Nephron progenitor cell (in vitro differentiated cells): ENCODE measurements at regions not wholly inside any gene's neighbourhood (a gene's known extent, or its start where the extent isn't known, plus 50 kb on each side); places are given as distances from the start of the nearest gene placed in this dataset.
A peak's percentile ranks its signal among the peaks of the same experiment; 100 is the strongest.

Experiments used
- DNase-seq: peaks from one replicate; pipeline ENCODE4 v3.0.0; 2021
- H3K27ac Mint-ChIP-seq: 2 replicates; pipeline ENCODE4 v1.8.0; 2021; ENCODE audit warnings: mild to moderate bottlenecking, moderate library complexity, mixed read lengths
- H3K27me3 Mint-ChIP-seq: 2 replicates; pipeline ENCODE4 v1.8.0; 2021; ENCODE audit warnings: mild to moderate bottlenecking, low read depth, mixed read lengths; ENCODE audit not compliant: poor library complexity
- H3K36me3 Mint-ChIP-seq: 2 replicates; pipeline ENCODE4 v1.8.0; 2021; ENCODE audit warnings: low read depth, mixed read lengths
- H3K4me1 Mint-ChIP-seq: 2 replicates; pipeline ENCODE4 v1.8.0; 2021; ENCODE audit warnings: mixed read lengths
- H3K4me3 Mint-ChIP-seq: 2 replicates; pipeline ENCODE4 v1.8.0; 2021; ENCODE audit warnings: mild to moderate bottlenecking, moderate library complexity, mixed read lengths
- H3K9me3 Mint-ChIP-seq: 2 replicates; pipeline ENCODE4 v1.8.0; 2021; ENCODE audit warnings: mild to moderate bottlenecking, moderate library complexity, mixed read lengths
- CTCF ChIP-seq: fragments of 200-600 bp; sonication (generic); IDR thresholded peaks from 2 replicates; pipeline ENCODE4 v1.5.0; 2021; ENCODE audit warnings: antibody characterized with exemption

DNA sequence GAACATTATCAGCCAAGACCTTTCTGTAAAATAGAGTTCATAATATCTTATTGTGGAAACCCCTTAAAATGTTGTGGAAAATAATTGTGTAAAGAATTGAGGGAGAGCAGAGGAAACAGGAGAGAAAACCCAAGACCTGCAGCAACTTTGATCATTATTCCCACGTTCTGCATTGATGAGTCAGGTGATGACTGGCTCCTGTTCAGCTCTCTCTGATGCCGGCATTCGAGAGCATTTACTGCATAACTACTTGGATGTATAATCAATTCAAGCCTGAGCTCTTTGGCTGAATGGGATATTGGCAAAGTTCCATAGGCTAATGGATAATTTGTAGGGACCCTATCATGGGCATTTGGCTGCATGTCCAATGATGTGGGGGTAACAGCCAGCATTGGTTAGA is 176.3 kb upstream of the ARID2 start:
- H3K9me3 Mint-ChIP-seq = no peaks in the 10 kb centered on the region
- peaks cover 12% of the 10 kb centered on the region for H3K4me1 Mint-ChIP-seq
- peaks cover 7% of the 10 kb centered on the region for H3K27me3 Mint-ChIP-seq
- H3K27ac Mint-ChIP-seq = no peak overlapping the region
- H3K4me3 Mint-ChIP-seq = no peak overlapping the region
- TF ChIP-seq CTCF = no peak
- no peaks in the 10 kb centered on the region for H3K36me3 Mint-ChIP-seq
- no peak for DNase-seq

DNA sequence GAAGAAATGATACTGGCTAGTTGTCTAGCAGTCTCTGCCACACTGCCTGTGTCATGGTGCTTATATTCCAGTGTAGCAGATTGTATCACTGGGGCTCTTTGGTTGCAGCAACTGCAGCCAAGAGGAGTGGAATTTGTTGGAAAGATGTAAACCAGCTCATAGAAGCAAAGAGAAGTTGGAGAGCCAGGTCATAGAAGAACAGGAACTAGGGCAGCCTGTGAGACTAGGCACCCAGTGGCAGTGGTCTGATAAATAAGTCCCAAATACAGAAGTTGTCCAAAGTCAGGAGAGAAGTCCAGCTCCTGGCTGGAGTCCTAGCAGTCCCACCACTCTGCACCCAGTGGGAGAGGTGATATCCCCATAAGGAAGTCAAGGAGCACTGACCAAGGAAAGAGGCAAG is 172.5 kb upstream of the ARID2 start:
- no peaks in the 10 kb centered on the region for H3K36me3 Mint-ChIP-seq
- TF ChIP-seq CTCF = no peak
- H3K27ac Mint-ChIP-seq = no peak overlapping the region
- H3K27me3 Mint-ChIP-seq = peaks cover 7% of the 10 kb centered on the region
- H3K9me3 Mint-ChIP-seq = no peaks in the 10 kb centered on the region
- no peak overlapping the region for H3K4me3 Mint-ChIP-seq
- no peak for DNase-seq
- H3K4me1 Mint-ChIP-seq = no peaks in the 10 kb centered on the region

DNA sequence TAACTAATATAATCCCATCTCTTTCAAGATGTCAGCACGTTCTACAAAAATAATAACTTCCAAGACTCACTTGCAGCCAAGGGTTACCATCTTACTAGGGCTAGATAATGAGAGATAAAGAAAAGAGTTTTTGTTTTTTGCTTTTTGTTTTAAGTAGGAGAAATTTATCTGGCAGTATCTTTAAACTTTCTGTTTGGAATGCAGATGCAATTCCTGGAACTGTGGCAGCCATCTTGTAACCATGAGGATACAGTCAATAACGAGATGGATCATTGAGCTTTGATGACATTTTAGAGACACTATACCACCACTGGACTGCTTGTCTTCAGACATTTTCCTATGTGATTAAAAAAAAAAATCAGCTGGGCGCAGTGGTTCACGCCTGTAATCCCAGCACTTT is 171.2 kb upstream of the ARID2 start:
- TF ChIP-seq CTCF = no peak
- Mint-ChIP-seq H3K9me3 (peaks cover 4% of the 10 kb centered on the region), H3K4me1 (no peaks in the 10 kb centered on the region), H3K4me3 (no peak overlapping the region), H3K36me3 (peaks cover 4% of the 10 kb centered on the region), H3K27ac (no peak overlapping the region), H3K27me3 (peaks cover 7% of the 10 kb centered on the region)
- DNase-seq = no peak

DNA sequence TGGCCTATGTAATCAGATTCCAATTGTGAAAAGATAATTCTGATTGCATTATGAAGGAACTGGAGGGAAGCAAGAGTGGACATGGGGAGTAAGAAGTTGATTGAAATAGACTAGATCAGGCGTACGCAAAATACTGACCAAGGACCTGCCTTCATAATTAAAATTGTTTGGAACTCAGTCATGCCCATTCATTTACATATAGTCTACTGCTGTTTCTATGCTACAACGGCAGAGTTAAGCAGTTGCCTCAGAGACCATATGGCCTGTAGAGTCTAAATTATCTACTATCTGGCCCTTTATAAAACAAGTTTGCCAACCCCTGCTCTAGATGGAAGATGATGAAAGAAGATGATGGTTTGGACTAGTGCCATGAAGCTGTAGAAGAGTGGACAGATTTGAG is 170.0 kb upstream of the ARID2 start:
- Mint-ChIP-seq H3K27me3 (peaks cover 7% of the 10 kb centered on the region), H3K4me1 (no peaks in the 10 kb centered on the region), H3K27ac (no peak overlapping the region), H3K9me3 (peaks cover 4% of the 10 kb centered on the region), H3K4me3 (no peak overlapping the region), H3K36me3 (peaks cover 4% of the 10 kb centered on the region)
- DNase-seq = no peak
- TF ChIP-seq CTCF = no peak

DNA sequence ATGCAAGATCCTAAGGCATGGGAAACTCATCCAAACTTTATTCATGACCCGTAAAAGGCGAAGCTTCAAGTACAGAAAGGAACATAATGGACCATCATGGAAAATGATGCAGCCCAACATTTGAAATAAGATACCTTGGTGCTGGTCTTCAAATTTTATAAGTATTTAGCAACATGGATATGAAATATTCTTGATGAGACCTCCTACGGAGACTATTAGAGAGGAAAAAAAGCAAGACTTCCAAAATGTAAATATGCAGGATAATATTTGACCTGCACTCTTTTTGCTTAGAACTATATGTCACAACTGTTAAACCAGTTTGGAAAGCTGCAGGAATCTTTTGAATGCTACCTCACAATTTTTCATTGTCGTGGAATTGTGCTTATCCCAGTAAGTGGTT is 168.8 kb upstream of the ARID2 start:
- Mint-ChIP-seq H3K27me3 (peaks cover 7% of the 10 kb centered on the region), H3K36me3 (peaks cover 4% of the 10 kb centered on the region), H3K4me1 (peaks cover 4% of the 10 kb centered on the region), H3K27ac (no peak overlapping the region), H3K9me3 (peaks cover 4% of the 10 kb centered on the region), H3K4me3 (no peak overlapping the region)
- DNase-seq = no peak
- TF ChIP-seq CTCF = no peak

GRCh38 chr12:45561488-45561887 is 168.0 kb upstream of the ARID2 start:
- TF ChIP-seq CTCF = no peak
- H3K27me3 Mint-ChIP-seq = peaks cover 6% of the 10 kb centered on the region
- no peak overlapping the region for H3K4me3 Mint-ChIP-seq
- H3K36me3 Mint-ChIP-seq = peaks cover 4% of the 10 kb centered on the region
- H3K4me1 Mint-ChIP-seq = peaks cover 10% of the 10 kb centered on the region
- peak overlapping the region; percentile 33 for H3K27ac Mint-ChIP-seq
- H3K9me3 Mint-ChIP-seq = peaks cover 4% of the 10 kb centered on the region
- DNase-seq = no peak
